Stimulated activated CD8-positive, alpha-beta memory T cell treated with anti-CD3 and anti-CD28 coated beads, Interleukin-4, amount 100 ng/mL, for 24 hours (primary cell): ENCODE measurements at regions not wholly inside any gene's neighbourhood (a gene's known extent, or its start where the extent isn't known, plus 50 kb on each side); places are given as distances from the start of the nearest gene placed in this dataset.

Experiments used
- DNase-seq: peaks from one replicate; pipeline ENCODE4 v3.0.0-alpha.2; 2020; ENCODE audit warnings: low read depth

GRCh38 chr6:47151232-47151898, 109.2 kb upstream of the ADGRF1 start:
- DNase-seq, result no peak

DNA sequence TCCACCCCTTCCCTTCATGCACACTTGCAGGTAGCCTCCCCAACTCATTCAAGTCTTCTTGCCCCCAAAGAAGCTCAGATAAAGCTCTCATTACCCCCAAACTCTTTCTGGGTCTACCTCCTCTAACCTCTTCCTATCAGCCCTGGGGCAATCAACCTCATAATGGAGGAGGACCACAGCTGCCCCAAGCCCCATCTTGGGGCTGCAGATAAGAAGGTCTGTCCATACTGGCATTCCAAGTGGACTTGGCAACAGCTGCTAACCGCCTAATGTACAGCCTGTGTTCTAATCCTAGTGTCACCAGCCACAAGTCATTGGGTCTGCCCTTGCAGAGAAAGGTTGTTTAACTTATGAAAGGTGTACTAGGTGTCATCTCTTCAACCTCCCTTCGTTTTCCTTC, 107.4 kb upstream of the ADGRF1 start:
- DNase-seq, result no peak

- no peak for DNase-seq
Observed at GRCh38 chr6:47149066-47149465, 106.9 kb upstream of the ADGRF1 start.

GRCh38 chr6:47147836-47148344, 105.8 kb upstream of the ADGRF1 start:
- no peak for DNase-seq

DNA sequence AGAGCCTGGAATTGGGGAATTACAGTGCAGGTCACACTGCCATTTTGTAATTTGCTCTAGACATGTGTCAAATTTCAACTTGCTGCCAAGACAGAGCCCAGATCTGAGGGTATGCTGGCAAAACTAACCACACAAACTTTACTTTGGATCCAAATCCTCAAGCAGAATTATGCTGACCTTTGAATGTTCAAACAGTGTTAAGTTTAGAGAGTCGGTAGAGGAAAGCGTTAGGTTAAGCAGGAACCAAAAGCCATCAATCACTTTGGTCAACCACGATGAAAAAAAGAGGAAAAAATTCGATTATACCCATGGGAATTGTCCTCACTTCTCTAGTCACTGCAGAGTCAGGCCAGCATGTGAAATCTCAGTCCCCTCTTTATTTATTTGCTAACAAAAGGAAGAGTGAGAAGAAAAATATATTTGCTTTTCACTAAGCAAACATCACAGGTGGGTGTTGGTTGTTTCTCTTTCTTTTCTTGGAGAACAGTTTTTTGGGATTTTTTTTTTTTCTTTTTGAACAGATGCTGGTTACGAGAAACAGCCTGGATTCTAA, 105.1 kb upstream of the ADGRF1 start:
- no peak for DNase-seq

DNA sequence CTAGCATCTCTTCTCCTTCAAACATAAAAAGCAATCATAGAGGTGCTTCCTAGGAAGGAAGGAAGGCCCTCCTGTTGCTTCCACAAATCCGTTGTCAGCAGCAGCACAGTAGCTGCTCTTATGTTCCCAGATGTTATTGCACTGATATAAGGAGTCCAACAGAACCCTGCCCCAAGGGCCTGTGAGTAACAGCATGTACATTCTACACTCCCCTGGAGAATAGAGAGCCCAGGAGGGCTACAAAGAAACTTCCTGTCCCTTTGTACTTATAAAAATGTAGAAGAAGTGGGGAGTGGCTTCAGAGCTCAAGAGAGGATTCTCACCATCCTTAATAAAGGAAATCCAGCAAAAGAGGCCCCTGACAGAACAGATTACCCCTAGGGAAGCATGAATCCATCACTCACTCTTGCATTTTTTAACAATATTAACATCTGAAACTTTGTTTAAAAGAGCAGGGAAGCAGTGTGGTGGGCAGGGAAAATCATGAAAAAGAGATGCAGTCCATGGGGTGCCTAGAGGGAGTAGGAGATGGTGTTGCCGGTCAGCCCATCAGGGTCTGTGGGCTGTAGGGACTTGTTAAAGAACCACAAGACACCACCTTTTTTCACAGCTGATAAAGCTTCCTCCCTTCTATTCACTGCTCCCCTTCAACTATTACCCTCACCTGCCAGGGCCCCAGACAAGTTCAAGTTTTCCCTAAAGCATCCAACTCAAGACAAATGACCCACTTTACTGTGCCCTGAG, 104.5 kb upstream of the ADGRF1 start:
- no peak for DNase-seq

DNA sequence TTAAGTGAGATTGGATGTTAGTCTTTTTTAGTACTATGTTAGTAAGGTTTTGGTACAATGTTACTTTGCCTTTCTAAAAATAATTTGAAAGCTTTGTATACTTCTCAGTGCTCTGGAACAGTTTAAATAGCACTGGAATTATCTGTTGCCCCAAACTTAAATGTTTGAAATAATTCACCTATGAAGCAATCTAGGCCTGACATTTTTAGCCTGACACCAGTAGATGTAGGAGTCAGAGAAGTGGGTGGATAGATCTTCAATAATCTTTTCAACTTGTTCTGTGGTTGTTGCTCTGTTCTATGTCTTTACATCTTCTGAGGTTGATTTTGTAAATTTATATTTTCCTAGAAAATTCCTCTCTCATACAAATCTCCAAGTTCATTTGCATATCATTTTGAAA, 103.1 kb upstream of the ADGRF1 start:
- no peak for DNase-seq

- no peak for DNase-seq
Observed at GRCh38 chr6:47144306-47144705, 102.2 kb upstream of the ADGRF1 start.

DNA sequence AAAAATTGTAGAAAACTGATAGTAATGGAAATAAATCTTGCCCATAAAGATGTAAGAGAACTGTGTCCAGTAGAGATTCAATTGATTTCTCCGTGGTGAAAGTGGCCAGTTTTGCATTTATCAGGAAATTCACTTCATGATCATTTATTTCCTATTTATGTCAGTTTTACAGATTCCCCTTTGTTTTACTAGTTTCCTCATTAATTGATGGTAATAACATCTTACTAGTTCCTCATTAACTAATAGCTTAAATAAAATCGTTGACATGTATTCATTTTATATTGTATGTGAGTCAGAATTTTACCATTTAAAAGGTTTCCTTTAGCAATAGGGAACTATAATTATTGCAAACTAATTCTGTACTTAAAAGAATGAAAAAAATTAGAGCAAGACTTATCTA, 99.8 kb upstream of the ADGRF1 start:
- no peak for DNase-seq

GRCh38 chr6:47141171-47141570, 99.0 kb upstream of the ADGRF1 start:
- no peak for DNase-seq

DNA sequence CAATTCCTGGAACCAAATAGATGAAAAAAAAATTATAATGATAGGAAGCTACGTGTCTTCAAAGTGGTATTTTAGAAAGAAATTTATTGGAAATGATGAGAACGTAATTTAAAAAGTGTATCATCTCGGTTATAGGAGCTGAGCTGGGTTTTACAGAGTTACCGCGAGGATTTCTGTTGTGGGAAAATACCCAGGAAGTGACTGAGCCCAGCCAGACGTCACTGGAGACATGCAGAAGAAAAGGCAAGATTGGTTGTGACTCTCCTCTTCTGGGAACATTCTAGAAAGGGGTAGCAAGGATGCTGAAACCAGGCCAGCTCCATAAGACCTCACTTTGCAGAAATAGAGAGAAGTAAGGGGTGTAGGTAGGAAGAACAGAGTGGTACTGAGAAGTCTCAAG, 95.9 kb upstream of the ADGRF1 start:
- no peak for DNase-seq

GRCh38 chr6:47137073-47137472, 94.9 kb upstream of the ADGRF1 start:
- DNase-seq, result no peak

- no peak for DNase-seq
Observed at GRCh38 chr6:47135772-47136171, 93.6 kb upstream of the ADGRF1 start.

GRCh38 chr6:47134476-47135189, 92.5 kb upstream of the ADGRF1 start:
- DNase-seq, result no peak

GRCh38 chr6:47133230-47134000, 91.3 kb upstream of the ADGRF1 start:
- DNase-seq, result no peak

DNA sequence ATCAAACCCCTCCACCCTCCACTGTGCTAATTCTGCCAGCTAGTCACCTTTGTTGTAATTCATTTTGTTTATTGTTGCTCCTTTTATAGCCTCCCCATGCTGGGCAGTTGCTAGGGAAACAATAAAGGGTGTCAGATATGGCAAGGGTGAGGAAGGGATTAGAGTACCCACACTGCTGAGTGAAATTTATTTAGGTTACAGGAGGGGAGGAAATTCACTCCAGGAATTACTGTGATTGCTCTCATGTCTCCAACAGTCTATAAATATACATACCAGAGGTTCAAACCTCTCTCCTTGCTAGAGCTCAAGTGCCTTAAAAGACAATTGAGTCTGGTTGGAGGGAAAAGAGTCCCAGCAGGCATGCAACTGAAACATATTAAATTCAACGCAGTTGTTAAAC, 90.6 kb upstream of the ADGRF1 start:
- DNase-seq, result no peak

DNA sequence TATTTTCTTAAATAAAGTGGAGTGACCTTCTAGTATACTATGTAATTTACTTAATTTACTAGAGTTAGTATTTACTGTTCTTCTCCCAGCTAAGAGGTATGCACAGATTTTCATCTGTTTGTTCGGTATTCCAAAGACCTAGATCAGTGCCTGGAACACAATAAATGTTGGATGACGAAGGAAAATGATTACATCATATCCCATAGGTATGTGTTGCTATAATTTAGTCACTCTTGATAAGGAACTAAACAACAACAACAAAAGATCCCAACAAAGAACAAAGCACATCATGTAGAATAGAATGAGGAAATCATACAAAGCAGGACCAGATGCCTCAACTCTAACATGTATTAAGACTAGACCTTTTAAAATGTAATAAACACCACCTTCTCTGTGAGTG, 89.6 kb upstream of the ADGRF1 start:
- no peak for DNase-seq

DNA sequence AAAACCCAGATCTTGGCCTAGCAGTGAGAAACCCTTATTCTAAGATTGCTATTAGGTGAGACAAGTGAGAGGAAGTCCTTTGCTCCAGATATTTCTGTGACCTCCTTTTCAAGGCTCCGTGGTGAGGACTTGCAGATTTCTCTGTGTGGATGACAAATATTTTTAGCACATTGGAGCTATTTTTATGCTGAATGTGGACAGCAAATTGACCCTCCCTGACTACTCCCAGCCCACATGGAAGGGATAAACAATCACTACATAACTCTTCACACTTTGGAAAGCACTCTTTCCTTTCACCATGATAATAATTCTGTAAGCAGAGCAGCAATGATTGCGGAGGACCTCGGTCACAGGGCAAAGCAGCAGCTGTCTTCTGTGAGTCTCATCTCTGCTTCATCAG, 88.0 kb upstream of the ADGRF1 start:
- no peak for DNase-seq

- DNase-seq, result no peak
Observed at GRCh38 chr6:47129129-47129528, 87.0 kb upstream of the ADGRF1 start.

DNA sequence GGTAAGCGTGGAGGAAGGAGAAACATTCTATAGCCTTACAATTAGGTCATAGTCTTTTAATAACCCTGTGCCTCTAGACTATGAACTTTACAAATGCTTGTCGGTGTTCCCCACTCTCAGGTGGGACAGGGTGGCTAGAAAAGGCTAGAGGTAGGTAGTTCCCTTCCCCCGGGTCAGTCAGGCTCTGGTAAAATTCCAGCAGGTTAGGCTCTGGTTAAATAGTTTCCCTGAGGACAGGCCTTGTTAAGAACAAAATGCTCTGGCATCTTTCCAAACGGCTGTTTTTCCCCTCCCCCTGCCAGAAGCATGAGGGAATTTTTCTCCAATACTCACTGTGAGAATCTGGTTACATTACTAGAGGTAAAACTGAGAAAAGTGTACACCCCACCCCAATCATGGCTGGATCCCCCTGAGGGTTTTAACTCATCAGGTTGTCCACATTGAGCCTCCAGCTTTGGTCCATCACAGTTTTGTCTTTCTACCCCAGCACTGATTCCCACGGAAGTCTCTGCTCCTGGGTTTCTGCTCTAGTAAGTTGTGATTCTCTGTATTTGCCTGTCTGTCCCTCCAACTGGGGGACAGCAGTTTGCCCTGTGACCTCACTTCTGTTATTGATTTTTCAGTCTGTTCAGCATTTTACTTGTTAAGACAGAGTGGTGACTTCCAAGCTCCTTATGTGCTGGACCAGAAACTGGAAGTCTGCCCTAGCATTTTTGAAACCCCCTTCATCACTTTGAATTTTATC, 84.7 kb upstream of the ADGRF1 start:
- no peak for DNase-seq

DNA sequence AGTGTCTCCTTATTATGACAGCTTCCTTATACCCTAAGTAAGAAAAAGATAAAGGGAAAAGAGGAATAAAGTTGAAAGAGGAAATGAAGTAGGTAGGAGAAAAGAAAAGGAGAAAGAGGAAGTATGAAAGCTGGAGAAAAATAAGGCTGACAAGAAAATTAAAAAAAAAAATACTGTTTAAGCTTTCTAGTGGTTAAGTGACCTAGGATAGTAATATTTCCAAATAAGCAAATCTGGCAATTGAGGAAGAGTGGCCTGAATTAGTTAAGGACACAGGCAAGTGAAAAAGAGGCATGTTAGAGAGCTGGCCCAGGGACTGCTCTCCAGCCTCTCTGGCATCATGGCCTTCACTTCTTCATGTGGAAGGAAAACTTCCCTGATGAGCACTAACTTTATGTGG, 76.5 kb upstream of the ADGRF1 start:
- no peak for DNase-seq
